GM12874 (cell line): ENCODE measurements at regions not wholly inside any gene's neighbourhood (a gene's known extent, or its start where the extent isn't known, plus 50 kb on each side); places are given as distances from the start of the nearest gene placed in this dataset.

ENCODE experiments used
- TF ChIP-seq, protein P1 (sequence below): IDR thresholded peaks from 2 replicates; pipeline ENCODE4 v1.5.1; 2011; ENCODE audit warnings: low read depth, mild to moderate bottlenecking, control low read depth, low read length, moderate library complexity; ENCODE audit not compliant: insufficient read depth

DNA sequence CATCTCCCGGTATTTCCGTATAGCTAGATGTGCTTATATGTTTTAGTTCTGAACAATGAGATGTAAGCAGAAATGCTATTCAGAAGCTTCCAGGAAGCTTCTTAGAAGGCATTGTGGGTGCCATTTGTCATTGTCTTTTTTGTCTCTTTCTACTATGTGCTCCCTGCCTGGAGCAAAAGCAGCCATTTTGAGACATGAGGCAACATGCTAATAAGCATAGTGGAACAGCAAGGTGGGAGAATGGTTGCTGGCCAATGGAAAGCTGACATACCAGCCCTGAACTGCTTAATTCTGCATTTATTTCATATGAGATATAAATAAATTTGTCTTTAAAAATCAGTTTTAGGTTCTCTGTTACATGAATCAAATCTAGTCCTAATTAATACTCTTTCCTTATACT lies 299.7 kb downstream of the LMO7 start:
- TF ChIP-seq, protein P1, sequence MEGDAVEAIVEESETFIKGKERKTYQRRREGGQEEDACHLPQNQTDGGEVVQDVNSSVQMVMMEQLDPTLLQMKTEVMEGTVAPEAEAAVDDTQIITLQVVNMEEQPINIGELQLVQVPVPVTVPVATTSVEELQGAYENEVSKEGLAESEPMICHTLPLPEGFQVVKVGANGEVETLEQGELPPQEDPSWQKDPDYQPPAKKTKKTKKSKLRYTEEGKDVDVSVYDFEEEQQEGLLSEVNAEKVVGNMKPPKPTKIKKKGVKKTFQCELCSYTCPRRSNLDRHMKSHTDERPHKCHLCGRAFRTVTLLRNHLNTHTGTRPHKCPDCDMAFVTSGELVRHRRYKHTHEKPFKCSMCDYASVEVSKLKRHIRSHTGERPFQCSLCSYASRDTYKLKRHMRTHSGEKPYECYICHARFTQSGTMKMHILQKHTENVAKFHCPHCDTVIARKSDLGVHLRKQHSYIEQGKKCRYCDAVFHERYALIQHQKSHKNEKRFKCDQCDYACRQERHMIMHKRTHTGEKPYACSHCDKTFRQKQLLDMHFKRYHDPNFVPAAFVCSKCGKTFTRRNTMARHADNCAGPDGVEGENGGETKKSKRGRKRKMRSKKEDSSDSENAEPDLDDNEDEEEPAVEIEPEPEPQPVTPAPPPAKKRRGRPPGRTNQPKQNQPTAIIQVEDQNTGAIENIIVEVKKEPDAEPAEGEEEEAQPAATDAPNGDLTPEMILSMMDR = no peak

DNA sequence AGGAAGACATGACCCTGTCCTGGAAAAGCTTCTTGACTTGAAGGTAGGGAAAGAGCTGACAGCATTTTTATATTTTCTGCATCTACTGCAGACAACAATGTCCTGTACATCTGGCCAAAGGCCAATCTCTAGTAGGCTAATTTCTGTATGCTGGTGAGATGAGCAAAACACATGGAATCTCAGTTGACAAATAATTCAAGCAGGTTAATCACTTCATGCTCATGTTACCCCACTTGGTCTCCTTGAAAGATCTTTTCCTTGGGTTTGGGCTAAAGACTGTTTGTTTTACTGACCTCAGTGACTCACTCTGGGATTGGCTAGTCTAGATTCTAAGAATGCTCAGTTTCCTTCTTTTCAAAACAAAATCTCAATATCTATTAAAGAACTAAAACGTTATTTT lies 298.8 kb downstream of the LMO7 start:
- TF ChIP-seq, protein P1 = no peak

DNA sequence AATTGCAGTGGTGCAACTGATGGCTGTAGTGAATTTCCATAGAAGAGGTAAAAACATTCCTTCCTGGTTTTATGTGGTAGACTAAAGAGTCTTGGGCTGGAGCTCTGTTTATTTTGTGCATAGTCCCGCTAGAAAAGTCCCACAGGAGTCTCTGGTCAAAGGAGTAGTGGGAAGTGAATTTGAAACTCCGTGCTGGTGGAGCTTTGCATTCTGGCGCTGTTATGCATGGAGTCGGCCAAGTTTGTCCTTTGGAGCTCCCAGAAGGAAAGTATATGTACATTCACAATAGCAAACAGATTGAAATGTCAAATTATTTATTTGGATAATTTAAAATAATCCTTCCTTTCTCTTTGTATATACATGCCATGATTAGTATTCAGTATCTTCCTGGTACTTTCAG lies 296.5 kb downstream of the LMO7 start:
- TF ChIP-seq, protein P1 = no peak

DNA sequence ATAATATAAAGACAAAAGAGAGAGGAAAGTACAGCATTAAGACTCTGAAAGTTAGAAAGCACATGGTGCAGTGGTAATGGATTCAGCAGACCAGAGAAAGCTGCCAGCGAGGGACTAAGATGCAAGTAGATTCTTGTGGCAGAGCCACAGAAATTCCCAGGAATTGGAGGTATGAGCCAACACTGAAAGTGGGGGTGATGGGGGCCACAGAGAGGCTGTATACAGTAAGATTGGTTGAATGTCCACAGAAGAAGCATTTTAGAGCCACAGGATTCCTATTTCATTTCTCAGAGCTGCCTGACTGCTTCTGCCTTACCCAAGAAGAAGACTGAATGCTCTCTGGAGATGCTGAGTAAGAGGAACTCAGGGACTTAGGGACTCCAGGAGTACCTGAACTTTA lies 295.0 kb downstream of the LMO7 start:
- TF ChIP-seq, protein P1 = no peak

DNA sequence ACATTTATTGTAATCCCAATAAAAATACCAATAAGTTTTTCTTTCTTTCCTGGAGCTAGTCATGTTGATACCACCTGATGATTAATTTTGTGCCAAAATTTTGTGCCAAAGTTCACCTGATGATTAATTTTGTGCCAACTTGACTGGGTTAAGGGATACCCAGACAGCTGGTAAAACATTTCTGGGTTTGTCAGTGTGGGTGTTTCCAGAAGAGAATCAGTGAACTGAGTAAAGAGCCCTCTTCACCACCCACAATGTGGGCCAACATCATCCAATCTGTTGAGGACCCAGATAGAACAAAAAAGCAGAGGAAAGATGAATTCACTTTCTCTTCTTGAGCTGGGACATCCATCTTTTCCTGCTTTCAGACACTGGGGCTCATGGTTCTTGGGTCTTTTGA lies 292.9 kb downstream of the LMO7 start:
- TF ChIP-seq, protein P1 = no peak

DNA sequence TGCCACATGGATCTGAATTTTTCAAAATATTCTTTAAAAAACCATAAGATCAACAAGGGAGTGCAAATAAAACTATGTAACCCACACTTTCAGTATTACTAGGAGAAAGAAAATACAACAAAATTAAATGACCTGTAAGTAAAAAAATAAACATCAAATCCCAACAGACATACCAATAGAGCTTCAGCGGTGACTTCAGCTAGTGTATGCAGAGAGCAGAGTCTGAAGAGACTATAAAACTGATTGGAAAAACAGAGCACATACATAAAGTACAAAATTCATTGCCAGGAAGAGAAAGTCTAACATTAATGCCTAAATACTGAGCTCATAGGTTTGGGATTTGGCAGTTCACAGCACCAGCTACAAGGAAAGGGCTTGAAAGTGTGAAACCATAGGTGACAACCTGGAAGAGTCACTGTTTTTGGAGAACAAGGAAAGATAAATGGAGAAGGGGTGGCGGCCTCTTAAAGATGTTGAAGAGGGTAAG lies 291.1 kb downstream of the LMO7 start:
- TF ChIP-seq, protein P1 = no peak

DNA sequence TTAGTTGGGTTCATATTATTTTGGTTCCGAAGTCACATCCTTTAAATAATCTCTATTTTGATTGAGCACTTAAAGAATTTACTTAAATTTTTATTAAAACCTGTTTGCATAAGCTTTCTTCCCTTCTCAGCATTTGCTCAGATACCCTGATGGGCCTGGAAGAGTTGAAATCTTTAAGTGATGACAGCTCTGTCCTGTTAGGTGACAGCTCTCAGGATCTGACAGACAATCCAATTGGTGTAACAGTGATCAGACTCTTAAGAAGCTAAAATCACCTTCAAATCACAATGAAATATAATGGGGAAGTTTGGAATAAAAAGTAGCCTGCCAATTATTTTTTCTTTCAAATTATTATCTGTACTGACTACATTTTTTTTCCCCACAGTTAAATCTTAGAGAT lies 284.4 kb downstream of the LMO7 start:
- TF ChIP-seq, protein P1 = no peak
